ENCODE measurements at regions not wholly inside any gene's neighbourhood (a gene's known extent, or its start where the extent isn't known, plus 50 kb on each side); places are given as distances from the start of the nearest gene placed in this dataset.

DNA sequence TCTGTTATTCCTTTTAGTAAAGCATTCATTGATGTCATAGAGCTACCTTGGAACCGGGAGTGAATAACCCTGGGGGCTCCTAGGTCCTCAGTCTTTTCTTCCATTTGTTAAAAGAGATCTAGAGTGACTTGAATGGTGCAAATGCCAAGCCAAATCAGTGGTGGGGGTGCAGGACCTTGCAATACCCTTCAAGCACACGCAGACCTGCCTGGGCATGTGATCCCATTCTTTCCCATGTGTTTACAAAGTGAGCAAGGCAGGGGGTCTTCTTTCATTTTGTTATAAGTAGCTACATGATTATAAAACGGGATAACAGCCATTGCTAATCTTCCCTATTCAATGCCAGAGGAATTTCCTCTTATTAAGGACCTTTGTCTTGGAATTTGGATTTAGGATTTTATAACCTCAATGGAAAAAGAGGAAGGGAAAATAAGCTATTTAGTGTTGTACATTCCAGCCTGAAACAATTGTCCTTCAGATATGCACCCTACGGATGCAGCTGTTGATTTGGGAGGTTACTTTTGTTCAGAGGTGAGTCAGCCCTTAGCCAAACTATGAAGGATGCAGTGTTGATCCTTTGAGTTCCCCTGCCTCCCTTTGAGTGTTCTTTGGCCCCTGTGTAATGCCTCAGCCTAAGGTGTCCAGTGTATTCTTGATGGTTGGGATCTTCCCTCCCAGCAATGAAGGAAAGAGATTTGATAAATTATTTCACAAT lies 623.8 kb upstream of the HTR2C start:
- Histone ChIP-seq H2BK15ac (ENCODE audit: low read depth, poor library complexity, severe bottlenecking) (no peak overlapping the region), H3K9ac (ENCODE audit: low read length) (no peak overlapping the region), H2BK12ac (ENCODE audit: low read length in 2 of 2) (no peak overlapping the region), H3K4ac (ENCODE audit: low read depth in 1 of 2, low read length in 2 of 2) (no peak overlapping the region), H3K27me3 (ENCODE audit: control insufficient read depth in 1 of 2, insufficient read depth in 1 of 2, low read length in 2 of 2) (peaks cover 0 to 8% of the 10 kb centered on the region in 2 experiments), H2BK5ac (ENCODE audit: low read depth, low read length, poor library complexity, severe bottlenecking) (no peak overlapping the region), H3K36me3 (ENCODE audit: control insufficient read depth in 1 of 2, insufficient read depth in 2 of 2, low read depth in 1 of 2, low read length in 2 of 2) (no peaks in the 10 kb centered on the region), H3K4me3 (ENCODE audit: insufficient read depth in 1 of 2, low read depth in 1 of 2, low read length in 2 of 2) (no peak overlapping the region), H3K4me2 (ENCODE audit: low read length, poor library complexity, severe bottlenecking) (no peak overlapping the region), H2AFZ (ENCODE audit: low read depth, low read length) (no peak overlapping the region), H2AK5ac (ENCODE audit: low read length, severe bottlenecking) (no peak overlapping the region), H3K79me1 (replicated peaks; ENCODE audit: low read length, poor library complexity, severe bottlenecking) (no peaks in the 10 kb centered on the region), H3K23ac (ENCODE audit: low read length in 2 of 2) (no peak overlapping the region), H3K27ac (ENCODE audit: low read length, poor library complexity, severe bottlenecking) (no peak overlapping the region), H3K18ac (ENCODE audit: low read depth in 1 of 2, low read length in 2 of 2) (no peak overlapping the region), H2BK120ac (ENCODE audit: low read depth, low read length) (no peak overlapping the region), H3K14ac (ENCODE audit: low read length in 2 of 2) (no peak overlapping the region), H3K9me3 (ENCODE audit: control insufficient read depth, low read length) (peaks cover 4% of the 10 kb centered on the region), H3K4me1 (ENCODE audit: control insufficient read depth, insufficient read depth, low read depth, low read length) (no peaks in the 10 kb centered on the region), H4K91ac (ENCODE audit: low read length) (no peak overlapping the region), H4K8ac (ENCODE audit: low read length) (no peak overlapping the region)
- DNase-seq: no peak
- WGBS: 74% methylated on average over 2 of the region's 4 CpGs

- Histone ChIP-seq H3K14ac (ENCODE audit: low read length in 2 of 2) (no peak overlapping the region), H3K4me1 (ENCODE audit: control insufficient read depth, insufficient read depth, low read depth, low read length) (no peaks in the 10 kb centered on the region), H3K9ac (ENCODE audit: low read length) (no peak overlapping the region), H3K27me3 (ENCODE audit: control insufficient read depth in 1 of 2, insufficient read depth in 1 of 2, low read length in 2 of 2) (peaks cover 0 to 2% of the 10 kb centered on the region in 2 experiments), H3K79me1 (replicated peaks; ENCODE audit: low read length, poor library complexity, severe bottlenecking) (no peaks in the 10 kb centered on the region), H2BK5ac (ENCODE audit: low read depth, low read length, poor library complexity, severe bottlenecking) (no peak overlapping the region), H3K4me2 (ENCODE audit: low read length, poor library complexity, severe bottlenecking) (no peak overlapping the region), H3K27ac (ENCODE audit: low read length, poor library complexity, severe bottlenecking) (no peak overlapping the region), H3K4ac (ENCODE audit: low read depth in 1 of 2, low read length in 2 of 2) (no peak overlapping the region), H2BK12ac (ENCODE audit: low read length in 2 of 2) (no peak overlapping the region), H2BK120ac (ENCODE audit: low read depth, low read length) (no peak overlapping the region), H3K4me3 (ENCODE audit: insufficient read depth in 1 of 2, low read depth in 1 of 2, low read length in 2 of 2) (no peak overlapping the region), H3K23ac (ENCODE audit: low read length in 2 of 2) (no peak overlapping the region), H3K36me3 (ENCODE audit: control insufficient read depth in 1 of 2, insufficient read depth in 2 of 2, low read depth in 1 of 2, low read length in 2 of 2) (no peaks in the 10 kb centered on the region), H2AK5ac (ENCODE audit: low read length, severe bottlenecking) (no peak overlapping the region), H2AFZ (ENCODE audit: low read depth, low read length) (no peak overlapping the region), H2BK15ac (ENCODE audit: low read depth, poor library complexity, severe bottlenecking) (no peak overlapping the region), H3K9me3 (ENCODE audit: control insufficient read depth, low read length) (peaks cover 8% of the 10 kb centered on the region), H4K8ac (ENCODE audit: low read length) (no peak overlapping the region), H3K18ac (ENCODE audit: low read depth in 1 of 2, low read length in 2 of 2) (no peak overlapping the region), H4K91ac (ENCODE audit: low read length) (no peak overlapping the region)
- DNase-seq: no peak
- 77% methylated on average over 3 of the region's 6 CpGs for WGBS
Measured at GRCh38 chrX:113956936-113957335, 627.0 kb upstream of the HTR2C start.

DNA sequence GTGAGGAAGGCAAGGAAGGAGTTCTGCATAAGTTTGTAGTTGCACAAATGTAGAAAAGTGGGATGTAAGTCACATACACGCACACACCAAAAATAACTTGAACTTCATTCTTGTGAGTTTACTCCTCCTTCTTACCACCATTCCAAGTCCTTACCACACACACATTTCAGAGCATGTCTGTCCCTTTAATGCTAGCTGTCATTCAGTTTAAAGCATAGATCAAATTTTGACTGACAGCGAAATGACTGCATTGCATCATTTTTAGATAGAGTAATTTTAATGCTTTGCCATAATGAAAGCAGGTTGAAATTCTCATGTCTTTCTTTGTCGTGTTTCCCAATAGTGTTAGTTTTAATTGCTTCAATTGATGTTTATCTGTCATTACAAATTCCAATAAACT lies 629.6 kb upstream of the HTR2C start:
- Histone ChIP-seq H3K4me3 (ENCODE audit: insufficient read depth in 1 of 2, low read depth in 1 of 2, low read length in 2 of 2) (no peak overlapping the region), H2BK5ac (ENCODE audit: low read depth, low read length, poor library complexity, severe bottlenecking) (no peak overlapping the region), H2BK120ac (ENCODE audit: low read depth, low read length) (no peak overlapping the region), H2BK15ac (ENCODE audit: low read depth, poor library complexity, severe bottlenecking) (no peak overlapping the region), H3K4ac (ENCODE audit: low read depth in 1 of 2, low read length in 2 of 2) (no peak overlapping the region), H3K23ac (ENCODE audit: low read length in 2 of 2) (no peak overlapping the region), H3K14ac (ENCODE audit: low read length in 2 of 2) (no peak overlapping the region), H3K27me3 (ENCODE audit: control insufficient read depth in 1 of 2, insufficient read depth in 1 of 2, low read length in 2 of 2) (no peaks in the 10 kb centered on the region), H3K9me3 (ENCODE audit: control insufficient read depth, low read length) (peaks cover 31% of the 10 kb centered on the region), H3K18ac (ENCODE audit: low read depth in 1 of 2, low read length in 2 of 2) (no peak overlapping the region), H3K36me3 (ENCODE audit: control insufficient read depth in 1 of 2, insufficient read depth in 2 of 2, low read depth in 1 of 2, low read length in 2 of 2) (no peaks in the 10 kb centered on the region), H3K79me1 (replicated peaks; ENCODE audit: low read length, poor library complexity, severe bottlenecking) (no peaks in the 10 kb centered on the region), H2BK12ac (ENCODE audit: low read length in 2 of 2) (no peak overlapping the region), H4K91ac (ENCODE audit: low read length) (no peak overlapping the region), H3K4me1 (ENCODE audit: control insufficient read depth, insufficient read depth, low read depth, low read length) (no peaks in the 10 kb centered on the region), H2AFZ (ENCODE audit: low read depth, low read length) (no peak overlapping the region), H3K4me2 (ENCODE audit: low read length, poor library complexity, severe bottlenecking) (no peak overlapping the region), H4K8ac (ENCODE audit: low read length) (no peak overlapping the region), H3K27ac (ENCODE audit: low read length, poor library complexity, severe bottlenecking) (no peak overlapping the region), H3K9ac (ENCODE audit: low read length) (no peak overlapping the region), H2AK5ac (ENCODE audit: low read length, severe bottlenecking) (no peak overlapping the region)
- WGBS: 100% methylated on average over 1 of the region's 3 CpGs
- DNase-seq: no peak

DNA sequence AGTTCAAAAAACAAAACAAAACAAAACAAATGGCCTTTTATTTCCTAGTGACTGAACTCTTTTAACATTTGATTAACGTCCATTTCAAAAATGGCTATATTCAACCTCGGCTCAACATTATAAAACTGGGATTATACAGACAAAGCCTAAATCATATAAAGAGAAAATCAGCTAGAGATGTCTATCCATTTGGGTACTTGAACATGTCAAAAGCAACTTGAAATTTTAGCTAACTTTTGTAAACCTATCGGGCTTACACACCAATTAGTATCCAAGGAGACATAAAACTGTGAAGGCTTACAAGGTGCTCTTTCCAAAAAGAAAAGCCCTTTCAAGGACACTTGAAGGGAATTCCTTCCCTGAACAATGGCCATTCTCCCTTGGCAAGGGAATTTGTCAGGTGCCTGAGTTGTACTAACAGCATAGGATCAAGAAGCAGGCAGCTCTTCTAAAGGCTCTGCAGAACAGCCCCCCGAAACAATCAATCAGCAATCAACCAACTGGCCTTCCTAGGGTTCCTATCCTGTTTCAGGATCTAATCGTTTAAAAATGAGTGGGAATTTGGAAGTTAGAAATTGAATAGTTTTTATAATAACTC lies 633.7 kb upstream of the HTR2C start:
- no peak overlapping the region for H3K14ac ChIP-seq (ENCODE audit: low read length in 2 of 2)
- 97% methylated on average over 3 of the region's 5 CpGs for WGBS
- no peak overlapping the region for H2AFZ ChIP-seq (ENCODE audit: low read depth, low read length)
- no peak overlapping the region for H2BK5ac ChIP-seq (ENCODE audit: low read depth, low read length, poor library complexity, severe bottlenecking)
- H3K27ac ChIP-seq (ENCODE audit: low read length, poor library complexity, severe bottlenecking): no peak overlapping the region
- peaks cover 27% of the 10 kb centered on the region for H3K9me3 ChIP-seq (ENCODE audit: control insufficient read depth, low read length)
- no peak overlapping the region for H3K9ac ChIP-seq (ENCODE audit: low read length)
- no peak overlapping the region for H3K18ac ChIP-seq (ENCODE audit: low read depth in 1 of 2, low read length in 2 of 2)
- no peak overlapping the region for H3K23ac ChIP-seq (ENCODE audit: low read length in 2 of 2)
- no peak overlapping the region for H3K4me2 ChIP-seq (ENCODE audit: low read length, poor library complexity, severe bottlenecking)
- no peak overlapping the region for H2AK5ac ChIP-seq (ENCODE audit: low read length, severe bottlenecking)
- H2BK15ac ChIP-seq (ENCODE audit: low read depth, poor library complexity, severe bottlenecking): no peak overlapping the region
- H3K4me1 ChIP-seq (ENCODE audit: control insufficient read depth, insufficient read depth, low read depth, low read length): no peaks in the 10 kb centered on the region
- H3K4ac ChIP-seq (ENCODE audit: low read depth in 1 of 2, low read length in 2 of 2): no peak overlapping the region
- H4K91ac ChIP-seq (ENCODE audit: low read length): no peak overlapping the region
- H2BK120ac ChIP-seq (ENCODE audit: low read depth, low read length): no peak overlapping the region
- no peaks in the 10 kb centered on the region for H3K79me1 ChIP-seq (replicated peaks; ENCODE audit: low read length, poor library complexity, severe bottlenecking)
- H2BK12ac ChIP-seq (ENCODE audit: low read length in 2 of 2): no peak overlapping the region
- H3K36me3 ChIP-seq (ENCODE audit: control insufficient read depth in 1 of 2, insufficient read depth in 2 of 2, low read depth in 1 of 2, low read length in 2 of 2): no peaks in the 10 kb centered on the region
- no peaks in the 10 kb centered on the region for H3K27me3 ChIP-seq (ENCODE audit: control insufficient read depth in 1 of 2, insufficient read depth in 1 of 2, low read length in 2 of 2)
- no peak overlapping the region for H3K4me3 ChIP-seq (ENCODE audit: insufficient read depth in 1 of 2, low read depth in 1 of 2, low read length in 2 of 2)
- no peak for DNase-seq
- no peak overlapping the region for H4K8ac ChIP-seq (ENCODE audit: low read length)
